Right atrium auricular region (tissue), 2 donors: ENCODE measurements at regions not wholly inside any gene's neighbourhood (a gene's known extent, or its start where the extent isn't known, plus 50 kb on each side); places are given as distances from the start of the nearest gene placed in this dataset.

ENCODE experiments used
- DNase-seq: peaks from one replicate; pipeline ENCODE4 v3.0.0-alpha.2; 2019; ENCODE audit warnings: low spot score
- H3K27ac ChIP-seq, 2 donors: fragments of 200-600 bp; sonication (generic); 1 replicate in 1 of 2; 2 replicates in 1 of 2; pipeline ENCODE4 v1.5.1; 2016 to 2019
- H3K27me3 ChIP-seq, 2 donors: fragments of 200-600 bp; sonication (generic); one replicate each; pipeline versions ENCODE4 v1.5.1 to v1.6.0; 2017 to 2019
- H3K36me3 ChIP-seq: fragments of 200-600 bp; sonication (generic); one replicate; pipeline ENCODE4 v1.5.1; 2016
- H3K4me1 ChIP-seq, 2 donors: fragments of 200-600 bp; sonication (generic); one replicate each; pipeline versions ENCODE4 v1.5.1 to v1.6.0; 2017 to 2019
- H3K4me3 ChIP-seq, 2 donors: fragments of 200-600 bp; sonication (generic); 1 replicate in 1 of 2; 2 replicates in 1 of 2; pipeline ENCODE4 v1.5.1; 2017 to 2019; ENCODE audit warnings: mild to moderate bottlenecking in 1 of 2, moderate library complexity in 1 of 2
- H3K9me3 ChIP-seq, 2 donors: fragments of 200-600 bp; sonication (generic); one replicate each; pipeline ENCODE4 v1.5.1; 2019
- CTCF ChIP-seq, 2 donors: fragments of 200-600 bp; sonication (generic); IDR thresholded peaks; one replicate each; pipeline ENCODE4 v1.5.1; 2019; ENCODE audit warnings: antibody characterized with exemption in 2 of 2

GRCh38 chr3:28104896-28105534, 136.4 kb upstream of the CMC1 start:
- H3K4me3 ChIP-seq: no peak overlapping the region
- no peaks in the 10 kb centered on the region for H3K27me3 ChIP-seq
- no peak for DNase-seq
- no peaks in the 10 kb centered on the region for H3K4me1 ChIP-seq
- no peak overlapping the region for H3K27ac ChIP-seq
- TF ChIP-seq CTCF (IDR thresholded peaks at IDR 0.05): no peak
- no peaks in the 10 kb centered on the region for H3K36me3 ChIP-seq
- peaks cover 0 to 5% of the 10 kb centered on the region in 2 donors for H3K9me3 ChIP-seq

- Histone ChIP-seq H3K27ac (no peak overlapping the region), H3K36me3 (no peaks in the 10 kb centered on the region), H3K4me1 (no peaks in the 10 kb centered on the region), H3K9me3 (no peaks in the 10 kb centered on the region), H3K4me3 (no peak overlapping the region), H3K27me3 (no peaks in the 10 kb centered on the region)
- no peak for DNase-seq
- TF ChIP-seq CTCF (IDR thresholded peaks at IDR 0.05): no peak
These were observed 131.6 kb upstream of the CMC1 start for GRCh38 chr3:28109829-28110228.

- H3K27ac ChIP-seq: no peak overlapping the region
- H3K4me1 ChIP-seq: no peaks in the 10 kb centered on the region
- no peaks in the 10 kb centered on the region for H3K27me3 ChIP-seq
- no peaks in the 10 kb centered on the region for H3K9me3 ChIP-seq
- no peaks in the 10 kb centered on the region for H3K36me3 ChIP-seq
- TF ChIP-seq CTCF (IDR thresholded peaks at IDR 0.05): no peak
- H3K4me3 ChIP-seq: no peak overlapping the region
- DNase-seq: no peak
These were observed 130.6 kb upstream of the CMC1 start for GRCh38 chr3:28110869-28111268.

DNA sequence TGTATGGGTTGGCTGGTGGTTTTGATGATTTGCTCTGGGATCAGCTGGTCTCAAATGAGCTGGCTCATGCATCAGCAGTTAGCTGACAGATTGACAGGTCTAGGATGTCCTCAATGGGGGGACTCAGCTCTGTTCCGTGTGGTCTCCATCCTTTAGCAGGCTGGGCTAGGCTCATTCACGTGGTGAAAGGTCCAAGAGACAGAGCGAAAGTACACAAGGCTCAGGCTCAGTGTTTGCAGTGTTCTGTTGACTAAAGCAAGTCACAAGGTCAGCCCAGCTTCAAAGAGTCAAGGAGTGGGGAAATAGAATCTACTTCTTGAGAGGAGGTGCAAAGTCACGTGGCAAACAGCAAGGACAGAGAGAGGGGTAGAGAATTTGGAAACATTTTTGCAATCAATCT, 126.5 kb upstream of the CMC1 start:
- no peak for TF ChIP-seq CTCF (IDR thresholded peaks at IDR 0.05)
- Histone ChIP-seq H3K4me1 (no peaks in the 10 kb centered on the region), H3K36me3 (no peaks in the 10 kb centered on the region), H3K27me3 (no peaks in the 10 kb centered on the region), H3K27ac (no peak overlapping the region), H3K4me3 (no peak overlapping the region), H3K9me3 (no peaks in the 10 kb centered on the region)
- DNase-seq: no peak

DNA sequence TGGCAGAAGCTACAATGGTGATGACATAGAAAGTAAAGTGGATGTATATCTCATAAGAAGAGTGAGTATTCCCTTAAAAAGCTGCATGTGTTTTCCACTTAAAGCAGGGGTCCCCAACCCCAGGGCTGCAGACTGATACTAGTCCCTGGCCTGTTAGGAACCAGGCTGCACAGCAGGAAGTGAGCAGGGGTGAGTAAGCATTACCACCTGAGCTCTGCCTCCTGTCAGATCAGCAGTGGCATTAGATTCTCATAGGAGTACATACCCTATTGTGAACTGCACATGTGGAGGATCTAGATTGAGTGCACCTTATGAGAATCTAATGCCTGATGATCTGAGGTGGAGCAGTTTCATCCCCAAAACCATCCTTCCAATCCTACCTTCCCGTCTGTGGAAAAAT, 126.1 kb upstream of the CMC1 start:
- H3K27ac ChIP-seq: no peak overlapping the region
- no peaks in the 10 kb centered on the region for H3K9me3 ChIP-seq
- no peak for TF ChIP-seq CTCF (IDR thresholded peaks at IDR 0.05)
- H3K27me3 ChIP-seq: no peaks in the 10 kb centered on the region
- no peak for DNase-seq
- H3K4me1 ChIP-seq: no peaks in the 10 kb centered on the region
- H3K4me3 ChIP-seq: no peak overlapping the region
- H3K36me3 ChIP-seq: no peaks in the 10 kb centered on the region

GRCh38 chr3:28117598-28117997, 123.8 kb upstream of the CMC1 start:
- H3K4me1 ChIP-seq: no peaks in the 10 kb centered on the region
- H3K9me3 ChIP-seq: no peaks in the 10 kb centered on the region
- no peaks in the 10 kb centered on the region for H3K36me3 ChIP-seq
- DNase-seq: no peak
- H3K4me3 ChIP-seq: no peak overlapping the region
- TF ChIP-seq CTCF (IDR thresholded peaks at IDR 0.05): no peak
- H3K27ac ChIP-seq: no peak overlapping the region
- no peaks in the 10 kb centered on the region for H3K27me3 ChIP-seq
